NB4 (cell line): ENCODE measurements at regions not wholly inside any gene's neighbourhood (a gene's known extent, or its start where the extent isn't known, plus 50 kb on each side); places are given as distances from the start of the nearest gene placed in this dataset.
A peak's percentile ranks its signal among the peaks of the same experiment; 100 is the strongest.

Experiments used
- DNase-seq: peaks from one replicate; pipeline ENCODE4 v3.0.0; 2010; ENCODE audit warnings: low read depth
- H3K4me3 ChIP-seq: one replicate; pipeline ENCODE4 v1.5.1; 2011; ENCODE audit warnings: mild to moderate bottlenecking, low read depth, low read length, moderate library complexity
- MYC ChIP-seq: IDR thresholded peaks from 2 replicates; pipeline ENCODE4 v1.6.1; 2011; ENCODE audit warnings: low read depth, low read length
- POLR2A ChIP-seq: IDR thresholded peaks from 2 replicates; pipeline ENCODE4 v1.6.1; 2011; ENCODE audit warnings: mild to moderate bottlenecking; ENCODE audit not compliant: insufficient read length; ENCODE audit errors: extremely low read depth
- TF ChIP-seq, protein P1 (sequence below): IDR thresholded peaks from 2 replicates; pipeline ENCODE4 v1.6.1; 2011; ENCODE audit warnings: low read depth, low read length
- TF ChIP-seq, protein P2 (sequence below): IDR thresholded peaks from one replicate; pipeline ENCODE4 v1.5.1; 2012; ENCODE audit warnings: low read depth, low read length

DNA sequence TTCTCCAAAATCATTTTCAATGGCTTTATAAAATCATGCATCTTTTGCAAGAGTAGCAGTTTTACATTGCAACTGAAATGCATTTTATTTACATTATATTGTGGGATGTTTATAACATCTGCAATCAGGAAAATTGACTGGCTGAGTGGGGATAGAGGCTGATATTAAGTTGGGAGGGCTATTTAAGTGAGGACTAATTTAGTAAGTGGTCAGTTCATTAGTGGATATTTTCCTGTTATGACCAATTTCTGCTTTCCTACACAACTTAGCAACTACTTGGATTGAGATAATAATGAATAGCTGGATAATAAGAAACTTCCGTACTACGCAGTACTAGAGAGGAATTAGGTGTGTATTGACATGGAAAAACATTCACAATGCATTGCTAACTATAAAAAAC, 92.9 kb upstream of the SSBP2 start:
- DNase-seq, result no peak
- H3K4me3 ChIP-seq, result no peak overlapping the region
- TF ChIP-seq MYC (no peak), POLR2A (no peak)
- TF ChIP-seq, protein P1, sequence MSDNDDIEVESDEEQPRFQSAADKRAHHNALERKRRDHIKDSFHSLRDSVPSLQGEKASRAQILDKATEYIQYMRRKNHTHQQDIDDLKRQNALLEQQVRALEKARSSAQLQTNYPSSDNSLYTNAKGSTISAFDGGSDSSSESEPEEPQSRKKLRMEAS, result no peak
- TF ChIP-seq, protein P2, sequence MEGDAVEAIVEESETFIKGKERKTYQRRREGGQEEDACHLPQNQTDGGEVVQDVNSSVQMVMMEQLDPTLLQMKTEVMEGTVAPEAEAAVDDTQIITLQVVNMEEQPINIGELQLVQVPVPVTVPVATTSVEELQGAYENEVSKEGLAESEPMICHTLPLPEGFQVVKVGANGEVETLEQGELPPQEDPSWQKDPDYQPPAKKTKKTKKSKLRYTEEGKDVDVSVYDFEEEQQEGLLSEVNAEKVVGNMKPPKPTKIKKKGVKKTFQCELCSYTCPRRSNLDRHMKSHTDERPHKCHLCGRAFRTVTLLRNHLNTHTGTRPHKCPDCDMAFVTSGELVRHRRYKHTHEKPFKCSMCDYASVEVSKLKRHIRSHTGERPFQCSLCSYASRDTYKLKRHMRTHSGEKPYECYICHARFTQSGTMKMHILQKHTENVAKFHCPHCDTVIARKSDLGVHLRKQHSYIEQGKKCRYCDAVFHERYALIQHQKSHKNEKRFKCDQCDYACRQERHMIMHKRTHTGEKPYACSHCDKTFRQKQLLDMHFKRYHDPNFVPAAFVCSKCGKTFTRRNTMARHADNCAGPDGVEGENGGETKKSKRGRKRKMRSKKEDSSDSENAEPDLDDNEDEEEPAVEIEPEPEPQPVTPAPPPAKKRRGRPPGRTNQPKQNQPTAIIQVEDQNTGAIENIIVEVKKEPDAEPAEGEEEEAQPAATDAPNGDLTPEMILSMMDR, result no peak

DNA sequence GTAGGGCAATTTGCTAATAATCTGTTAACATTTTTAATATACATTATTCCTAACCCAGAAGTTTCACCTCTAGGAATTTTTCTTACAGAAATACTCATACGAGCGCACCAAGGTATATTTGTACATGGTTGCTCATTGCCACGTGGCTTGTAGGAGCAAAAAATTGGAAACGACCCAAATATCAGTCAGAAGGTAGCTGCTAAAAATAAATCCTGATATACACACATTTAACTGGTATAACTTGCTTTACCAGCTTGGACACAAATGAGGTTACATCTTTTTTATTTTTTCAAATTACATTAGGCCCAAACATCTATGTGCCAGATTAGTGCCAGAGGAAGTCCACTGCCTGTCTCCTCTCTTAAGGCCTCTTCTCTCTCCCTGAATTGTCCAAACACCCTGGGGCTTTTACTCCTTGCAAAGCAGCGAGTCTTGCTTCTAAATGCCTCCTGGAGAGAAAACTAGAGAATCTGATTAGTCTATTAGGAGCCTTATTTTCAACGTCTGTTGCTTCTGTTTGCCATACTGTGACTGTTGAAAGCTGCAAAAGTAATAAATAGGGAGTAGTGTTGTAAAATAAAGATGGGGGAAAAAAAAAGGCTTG, 92.0 kb upstream of the SSBP2 start:
- H3K4me3 ChIP-seq, result no peak overlapping the region
- TF ChIP-seq MYC (no peak), POLR2A (no peak)
- TF ChIP-seq, protein P2, result no peak
- no peak for DNase-seq

- TF ChIP-seq, protein P2, result no peak
- TF ChIP-seq, protein P1, result no peak
- TF ChIP-seq POLR2A (no peak), MYC (no peak)
- H3K4me3 ChIP-seq, result no peak overlapping the region
- DNase-seq, result no peak
Observed at GRCh38 chr5:81839034-81839433, 88.1 kb upstream of the SSBP2 start.

GRCh38 chr5:81838307-81838906, 87.5 kb upstream of the SSBP2 start:
- TF ChIP-seq, protein P1, result no peak
- TF ChIP-seq, protein P2, result peak; percentile 66
- no peak for TF ChIP-seq MYC
- no peak overlapping the region for H3K4me3 ChIP-seq
- DNase-seq, result peak; percentile 77

GRCh38 chr5:81837667-81838306, 86.9 kb upstream of the SSBP2 start:
- no peak for DNase-seq
- no peak overlapping the region for H3K4me3 ChIP-seq
- TF ChIP-seq POLR2A (no peak), MYC (no peak)
- TF ChIP-seq, protein P1, result no peak
- TF ChIP-seq, protein P2, result no peak
